ENCODE measurements at regions not wholly inside any gene's neighbourhood (a gene's known extent, or its start where the extent isn't known, plus 50 kb on each side); places are given as distances from the start of the nearest gene placed in this dataset.

GRCh38 chr9:127553793-127554192, 58.3 kb upstream of the STXBP1 start:
- in situ Hi-C loops (cut with HindIII; ENCODE audit: low pct_unique_long_range_greater_than_20kb, low sequenced_read_pairs) = no loop called here
- H3K9me3 ChIP-seq (ENCODE audit: control insufficient read depth, insufficient read depth, low read depth, low read length) = no peaks in the 10 kb centered on the region

GRCh38 chr9:127554966-127555839, 56.9 kb upstream of the STXBP1 start:
- Histone ChIP-seq H3K4me1 (ENCODE audit: control insufficient read depth, insufficient read depth, low read length) (peaks cover 57% of the 10 kb centered on the region), H3K9me3 (ENCODE audit: control insufficient read depth, insufficient read depth, low read depth, low read length) (no peaks in the 10 kb centered on the region), H3K36me3 (ENCODE audit: control insufficient read depth, insufficient read depth, low read length) (no peaks in the 10 kb centered on the region), H3K4me3 (ENCODE audit: low read depth in 2 of 2, low read length in 2 of 2) (no peak overlapping the region), H3K27me3 (ENCODE audit: control insufficient read depth, insufficient read depth, low read length) (no peaks in the 10 kb centered on the region), H3K27ac (ENCODE audit: low read length) (peak overlapping the region; percentile 72)
- POLR2A ChIA-PET = interaction anchor here (0.5 kb wide), 1 partner anchor 65 kb away, joined by 3 read pairs; no protein-coding TSS in a partner anchor
- in situ Hi-C loops (cut with HindIII; ENCODE audit: low pct_unique_long_range_greater_than_20kb, low sequenced_read_pairs) = no loop called here
- intact Hi-C loops (cut with micrococcal nuclease; ENCODE audit: unreplicated experiment) = no loop called here
- CTCF ChIA-PET = no interaction called here
- no TSS peak for BruUV-seq (replicated peaks)
- DNase-seq (ENCODE audit: low read depth, low spot score) (no peak), ATAC-seq (no peak)
- TF ChIP-seq TCF7L2 (IDR thresholded peaks at IDR 0.05; ENCODE audit: low read depth, low read length) (no peak), REST (IDR thresholded peaks at IDR 0.05; ENCODE audit: insufficient read depth in 1 of 2, low read depth in 2 of 2, low read length in 1 of 2) (no peak)

More at GRCh38 chr9:127553793-127554192, 58.3 kb upstream of the STXBP1 start:
- BruUV-seq (replicated peaks) = no TSS peak
- ChIA-PET CTCF (interaction anchor here (0.6 to 1.6 kb wide), 3 partner anchors 28 to 53 kb away, joined by 5 to 11 read pairs (median 5); no protein-coding TSS in a partner anchor), POLR2A (no interaction called here)
- Histone ChIP-seq H3K36me3 (ENCODE audit: control insufficient read depth, insufficient read depth, low read length) (no peaks in the 10 kb centered on the region), H3K4me1 (ENCODE audit: control insufficient read depth, insufficient read depth, low read length) (peaks cover 43% of the 10 kb centered on the region), H3K27ac (ENCODE audit: low read length) (peak overlapping the region; percentile 18; the same call in 1 of the 2 replicates), H3K27me3 (ENCODE audit: control insufficient read depth, insufficient read depth, low read length) (no peaks in the 10 kb centered on the region), H3K4me3 (ENCODE audit: low read depth in 2 of 2, low read length in 2 of 2) (no peak overlapping the region)
- DNase-seq (ENCODE audit: low read depth, low spot score) (no peak), ATAC-seq (no peak)
- intact Hi-C loops (cut with micrococcal nuclease; ENCODE audit: unreplicated experiment) = no loop called here
- no peak for TF ChIP-seq CTCF (IDR thresholded peaks at IDR 0.05)
- no peak for TF ChIP-seq REST (IDR thresholded peaks at IDR 0.05; ENCODE audit: insufficient read depth in 1 of 2, low read depth in 2 of 2, low read length in 1 of 2)
- no peak for TF ChIP-seq SIN3A (IDR thresholded peaks at IDR 0.05; ENCODE audit: borderline replicate concordance, insufficient read depth, low read depth, low read length)
- TF ChIP-seq TCF7L2 (IDR thresholded peaks at IDR 0.05; ENCODE audit: low read depth, low read length) = no peak
- TF ChIP-seq POLR2AphosphoS5 (IDR thresholded peaks at IDR 0.05; ENCODE audit: low read depth, low read length) = no peak

Measured in Panc1 (cell line).